GM12878 (cell line): ENCODE measurements at regions not wholly inside any gene's neighbourhood (a gene's known extent, or its start where the extent isn't known, plus 50 kb on each side); places are given as distances from the start of the nearest gene placed in this dataset.

Source experiments
- ATAC-seq: fragments of 200-7000 bp; cut with Tn5 transposase; 3 replicates; pipeline ENCODE4 v1.9.1; 2020; ENCODE audit warnings: mild to moderate bottlenecking, moderate library complexity
- BruUV-seq: library from RNA; stranded (reverse); fragments of 400-500 nt; replicated peaks from 2 replicates; lab custom pipeline; 2021; lab: Mats Ljungman, UMichigan
- CTCF ChIA-PET: fragments of 300-600 bp; sonication (Branson Sonifier 250); formaldehyde crosslinking; extraction: SDS; loops from one replicate; lab custom pipeline; 2021; ENCODE audit warnings: inconsistent platforms; lab: Yijun Ruan, JAX
- POLR2A ChIA-PET: fragments of 350-600 bp; formaldehyde crosslinking; extraction: SDS; loops from one replicate; lab custom pipeline; 2021; ENCODE audit warnings: inconsistent platforms; lab: Charles Lee
- RAD21 ChIA-PET: fragments of 300-600 bp; sonication (Branson Sonifier 250); formaldehyde crosslinking; loops from one replicate; lab custom pipeline; 2023; ENCODE audit warnings: antibody characterized with exemption; ENCODE audit not compliant: unreplicated experiment; lab: Charles Lee
- SMC1A ChIA-PET: fragments of 300-600 bp; sonication (Branson Sonifier 250); formaldehyde crosslinking; loops from one replicate; lab custom pipeline; 2023; ENCODE audit not compliant: unreplicated experiment, uncharacterized antibody; lab: Charles Lee
- DNase-seq: peaks from one replicate; pipeline ENCODE4 v3.0.0-alpha.2; 2011; ENCODE audit warnings: low read depth, low spot score
- FAIRE-seq: peaks from 3 replicates; lab custom pipeline; 2011; peaks lifted over from hg19 to GRCh38; lab: Jason Lieb, UNC
- H2AFZ ChIP-seq: 2 replicates; pipeline ENCODE4 v1.6.0; 2011; ENCODE audit warnings: low read depth, low read length, control low read depth; ENCODE audit not compliant: control insufficient read depth
- H3K27ac ChIP-seq: 2 replicates; pipeline ENCODE4 v1.5.1; 2011; ENCODE audit warnings: control low read depth; ENCODE audit not compliant: control insufficient read depth, insufficient read depth
- H3K27me3 ChIP-seq, 2 experiments: replicated peaks in 1 of 2; 2 replicates each; pipeline versions ENCODE4 v1.6.0 to v1.6.1; 2011; ENCODE audit warnings: low read length in 1 of 2; ENCODE audit not compliant: control insufficient read depth in 2 of 2, insufficient read depth in 2 of 2
- H3K36me3 ChIP-seq, 2 experiments: 2 replicates each; pipeline ENCODE4 v1.5.1; 2011; ENCODE audit warnings: low read length in 1 of 2; ENCODE audit not compliant: control insufficient read depth in 2 of 2, insufficient read depth in 2 of 2
- H3K4me1 ChIP-seq: 2 replicates; pipeline ENCODE4 v1.6.1; 2011; ENCODE audit warnings: mild to moderate bottlenecking, low read length, moderate library complexity, mixed read lengths; ENCODE audit not compliant: control insufficient read depth, insufficient read depth
- H3K4me2 ChIP-seq: 2 replicates; pipeline ENCODE4 v1.6.0; 2011; ENCODE audit warnings: control low read depth; ENCODE audit not compliant: control insufficient read depth, insufficient read depth
- H3K4me3 ChIP-seq: fragments of 200-600 bp; sonication (generic); 2 replicates; pipeline ENCODE4 v1.5.1; 2016
- H3K79me2 ChIP-seq: 2 replicates; pipeline ENCODE4 v1.6.0; 2011; ENCODE audit warnings: low read length; ENCODE audit not compliant: control insufficient read depth, insufficient read depth
- H3K9ac ChIP-seq: 2 replicates; pipeline ENCODE4 v1.8.0; 2011; ENCODE audit warnings: low read length, control low read depth, mixed read lengths; ENCODE audit not compliant: control insufficient read depth, insufficient read depth
- H3K9me3 ChIP-seq: replicated peaks from 3 replicates; pipeline ENCODE4 v1.5.1; 2011; ENCODE audit warnings: mild to moderate bottlenecking, low read length; ENCODE audit not compliant: control insufficient read depth, insufficient read depth
- H4K20me1 ChIP-seq: 2 replicates; pipeline ENCODE4 v1.6.0; 2011; ENCODE audit not compliant: control insufficient read depth, insufficient read depth
- ASH2L ChIP-seq: fragments of 300-600, 200-600 bp; sonication (generic); IDR thresholded peaks from 2 replicates; pipeline ENCODE4 v1.6.1; 2017; ENCODE audit warnings: low read depth, mild to moderate bottlenecking, borderline replicate concordance
- CBX5 ChIP-seq: sonication (generic); IDR thresholded peaks from 2 replicates; pipeline ENCODE4 v1.6.1; 2016; ENCODE audit warnings: low read depth, moderate library complexity, mild to moderate bottlenecking, inconsistent platforms
- EP300 ChIP-seq, 2 experiments: fragments of 150-350 bp in 1 of 2; IDR thresholded peaks; 2 replicates each; pipeline ENCODE4 v1.6.1; 2011 to 2012; ENCODE audit warnings: low read depth in 2 of 2, low read length in 2 of 2, borderline replicate concordance in 1 of 2, improper control_type of control experiment in 1 of 2, inconsistent platforms in 1 of 2; ENCODE audit not compliant: control insufficient read depth in 1 of 2
- HDGF ChIP-seq: fragments of 450-650 bp; IDR thresholded peaks from 2 replicates; pipeline ENCODE4 v1.6.1; 2016; ENCODE audit warnings: antibody characterized with exemption
- MYC ChIP-seq: IDR thresholded peaks from 2 replicates; pipeline ENCODE4 v1.6.1; 2011; ENCODE audit warnings: mild to moderate bottlenecking, low read length, moderate library complexity, inconsistent platforms; ENCODE audit not compliant: insufficient read depth, insufficient replicate concordance, insufficient read length, severe bottlenecking
- NR2C1 ChIP-seq: fragments of 450-650 bp; IDR thresholded peaks from 2 replicates; pipeline ENCODE4 v1.6.1; 2017; ENCODE audit warnings: antibody characterized with exemption, mild to moderate bottlenecking, moderate library complexity
- RAD21 ChIP-seq: IDR thresholded peaks from 2 replicates; pipeline ENCODE4 v1.6.1; 2011; ENCODE audit warnings: mild to moderate bottlenecking, low read depth, low read length, moderate library complexity; ENCODE audit not compliant: insufficient read depth
- RUNX3 ChIP-seq: IDR thresholded peaks from 2 replicates; pipeline ENCODE4 v1.6.1; 2012; ENCODE audit warnings: low read length, inconsistent platforms
- SP1 ChIP-seq: IDR thresholded peaks from one replicate; pipeline ENCODE4 v1.6.1; 2011; ENCODE audit warnings: low read depth, low read length
- SPI1 ChIP-seq: IDR thresholded peaks from 2 replicates; pipeline ENCODE4 v1.6.1; 2011; ENCODE audit warnings: low read depth, mild to moderate bottlenecking, low read length, moderate library complexity, borderline replicate concordance; ENCODE audit not compliant: insufficient read depth
- SREBF1 ChIP-seq: IDR thresholded peaks from 2 replicates; pipeline ENCODE4 v1.6.1; 2012; ENCODE audit warnings: mild to moderate bottlenecking, low read length
- STAT3 ChIP-seq: IDR thresholded peaks from 2 replicates; pipeline ENCODE4 v1.6.1; 2011; ENCODE audit warnings: low read depth, low read length, improper control_type of control experiment
- TCF7 ChIP-seq: IDR thresholded peaks from 2 replicates; pipeline ENCODE4 v1.6.1; 2014; ENCODE audit warnings: antibody characterized with exemption, borderline replicate concordance
- ZNF207 ChIP-seq: fragments of 450-650 bp; IDR thresholded peaks from 2 replicates; pipeline ENCODE4 v1.6.1; 2014; ENCODE audit warnings: antibody characterized with exemption, mild to moderate bottlenecking, borderline replicate concordance
- ZNF622 ChIP-seq: fragments of 450-650 bp; IDR thresholded peaks from 2 replicates; pipeline ENCODE4 v1.6.1; 2017; ENCODE audit warnings: mild to moderate bottlenecking, inconsistent platforms
- WGBS: methylation state at CpG from one replicate; pipeline ENCODE4 v1.1.6; 2016; ENCODE audit warnings: low lambda C conversion rate; ENCODE audit not compliant: insufficient replicate concordance, insufficient coverage; ENCODE audit errors: missing lambda C conversion rate; 5-methylcytosine and 5-hydroxymethylcytosine counted together
- in situ Hi-C: fragments of 300-500 bp; cut with MboI; formaldehyde crosslinking; loops from 9 replicates; pipeline ENCODE4 v1.14.3; 2018; ENCODE audit warnings: mixed read lengths
- intact Hi-C: fragments of 100-400 bp; cut with micrococcal nuclease; formaldehyde crosslinking; loops from one replicate; pipeline ENCODE4 v1.14.2; 2022; ENCODE audit not compliant: unreplicated experiment
- TF ChIP-seq, protein P1 (sequence below): IDR thresholded peaks from 2 replicates; pipeline ENCODE4 v1.6.1; 2011; ENCODE audit warnings: borderline replicate concordance, low read depth, mild to moderate bottlenecking, moderate library complexity, low read length; ENCODE audit not compliant: insufficient read depth, poor library complexity, severe bottlenecking
- TF ChIP-seq, protein P2 (sequence below): fragments of 450-650 bp; IDR thresholded peaks from 2 replicates; pipeline ENCODE4 v1.6.1; 2018; ENCODE audit warnings: mild to moderate bottlenecking, low read depth, moderate library complexity; ENCODE audit not compliant: partially characterized antibody

DNA sequence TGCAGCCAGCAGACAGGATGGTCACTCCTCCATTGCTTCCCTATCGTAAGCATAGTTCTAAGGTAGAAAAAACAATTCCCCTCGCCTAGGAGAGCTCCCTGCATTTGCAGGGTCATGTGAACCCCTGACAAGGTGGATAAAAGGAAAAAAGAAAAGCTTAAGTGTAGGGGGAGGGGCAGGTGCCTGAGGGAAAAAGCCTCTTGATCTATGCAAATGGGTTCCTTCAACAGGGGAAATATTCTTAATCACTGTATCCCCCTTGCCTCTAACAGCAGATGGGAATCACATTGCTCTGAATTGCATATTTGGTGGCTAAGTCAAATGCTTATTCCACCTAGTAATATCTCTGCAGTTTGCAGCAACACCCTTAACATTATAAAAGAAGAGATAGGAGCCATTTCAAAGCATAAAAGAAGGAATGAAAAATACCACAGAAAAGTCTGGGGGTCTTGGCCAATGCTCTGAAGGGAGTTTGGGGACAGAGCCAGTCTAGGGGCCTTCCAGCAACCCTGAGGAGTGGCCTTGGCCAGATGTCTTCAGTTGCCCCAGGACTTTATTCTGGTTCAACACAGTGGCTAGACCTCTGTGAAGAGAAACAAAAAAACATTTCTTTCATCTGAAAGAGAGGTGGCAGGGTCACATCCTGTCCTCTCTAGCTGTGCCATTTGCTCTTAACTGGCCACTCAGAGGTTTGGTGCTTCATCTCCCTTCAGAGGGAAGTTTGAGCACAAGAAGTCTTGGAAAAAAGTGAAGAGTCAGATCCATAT is 660.4 kb upstream of the GJE1 start:
- no peaks in the 10 kb centered on the region for H3K9me3 ChIP-seq
- H3K9ac ChIP-seq = no peak overlapping the region
- no peaks in the 10 kb centered on the region for H3K27me3 ChIP-seq
- ChIA-PET RAD21 (no interaction called here), POLR2A (no interaction called here), CTCF (no interaction called here), SMC1A (interaction anchor here (9.5 kb wide), 1 partner anchor 11 kb away, joined by 86 read pairs; no protein-coding TSS in a partner anchor)
- H2AFZ ChIP-seq = no peak overlapping the region
- no peak overlapping the region for H3K4me2 ChIP-seq
- ATAC-seq (no peak), DNase-seq (no peak), FAIRE-seq (no peak)
- H3K27ac ChIP-seq = no peak overlapping the region
- H3K79me2 ChIP-seq = no peaks in the 10 kb centered on the region
- in situ Hi-C loops (no loop called here), intact Hi-C loops (no loop called here)
- BruUV-seq = no TSS peak
- TF ChIP-seq, protein P1, sequence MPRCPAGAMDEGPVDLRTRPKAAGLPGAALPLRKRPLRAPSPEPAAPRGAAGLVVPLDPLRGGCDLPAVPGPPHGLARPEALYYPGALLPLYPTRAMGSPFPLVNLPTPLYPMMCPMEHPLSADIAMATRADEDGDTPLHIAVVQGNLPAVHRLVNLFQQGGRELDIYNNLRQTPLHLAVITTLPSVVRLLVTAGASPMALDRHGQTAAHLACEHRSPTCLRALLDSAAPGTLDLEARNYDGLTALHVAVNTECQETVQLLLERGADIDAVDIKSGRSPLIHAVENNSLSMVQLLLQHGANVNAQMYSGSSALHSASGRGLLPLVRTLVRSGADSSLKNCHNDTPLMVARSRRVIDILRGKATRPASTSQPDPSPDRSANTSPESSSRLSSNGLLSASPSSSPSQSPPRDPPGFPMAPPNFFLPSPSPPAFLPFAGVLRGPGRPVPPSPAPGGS = no peak
- TF ChIP-seq CBX5 (no peak), TCF7 (no peak), HDGF (no peak), STAT3 (no peak), SREBF1 (no peak), ZNF207 (no peak), SPI1 (no peak), ZNF622 (no peak), SP1 (no peak), NR2C1 (no peak), EP300 (IDR thresholded peaks at IDR 0.05; ENCODE audit: borderline replicate concordance in 1 of 2, control insufficient read depth in 1 of 2, low read depth in 2 of 2, low read length in 2 of 2) (no peak), RUNX3 (no peak), RAD21 (no peak), ASH2L (no peak), MYC (no peak)
- TF ChIP-seq, protein P2, sequence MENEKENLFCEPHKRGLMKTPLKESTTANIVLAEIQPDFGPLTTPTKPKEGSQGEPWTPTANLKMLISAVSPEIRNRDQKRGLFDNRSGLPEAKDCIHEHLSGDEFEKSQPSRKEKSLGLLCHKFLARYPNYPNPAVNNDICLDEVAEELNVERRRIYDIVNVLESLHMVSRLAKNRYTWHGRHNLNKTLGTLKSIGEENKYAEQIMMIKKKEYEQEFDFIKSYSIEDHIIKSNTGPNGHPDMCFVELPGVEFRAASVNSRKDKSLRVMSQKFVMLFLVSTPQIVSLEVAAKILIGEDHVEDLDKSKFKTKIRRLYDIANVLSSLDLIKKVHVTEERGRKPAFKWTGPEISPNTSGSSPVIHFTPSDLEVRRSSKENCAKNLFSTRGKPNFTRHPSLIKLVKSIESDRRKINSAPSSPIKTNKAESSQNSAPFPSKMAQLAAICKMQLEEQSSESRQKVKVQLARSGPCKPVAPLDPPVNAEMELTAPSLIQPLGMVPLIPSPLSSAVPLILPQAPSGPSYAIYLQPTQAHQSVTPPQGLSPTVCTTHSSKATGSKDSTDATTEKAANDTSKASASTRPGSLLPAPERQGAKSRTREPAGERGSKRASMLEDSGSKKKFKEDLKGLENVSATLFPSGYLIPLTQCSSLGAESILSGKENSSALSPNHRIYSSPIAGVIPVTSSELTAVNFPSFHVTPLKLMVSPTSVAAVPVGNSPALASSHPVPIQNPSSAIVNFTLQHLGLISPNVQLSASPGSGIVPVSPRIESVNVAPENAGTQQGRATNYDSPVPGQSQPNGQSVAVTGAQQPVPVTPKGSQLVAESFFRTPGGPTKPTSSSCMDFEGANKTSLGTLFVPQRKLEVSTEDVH = no peak
- H4K20me1 ChIP-seq = no peaks in the 10 kb centered on the region
- no peaks in the 10 kb centered on the region for H3K4me1 ChIP-seq
- H3K36me3 ChIP-seq = no peaks in the 10 kb centered on the region
- 17% methylated on average over 2 of the region's 2 CpGs for WGBS
- no peak overlapping the region for H3K4me3 ChIP-seq
